ENCODE measurements at regions not wholly inside any gene's neighbourhood (a gene's known extent, or its start where the extent isn't known, plus 50 kb on each side); places are given as distances from the start of the nearest gene placed in this dataset.
"Not testable (repeated sequence)": the region's sequence is repeated elsewhere in the genome, so short reads cannot be mapped to it uniquely, and the experiment has no call there.

- Histone ChIP-seq H3K27me3 (ENCODE audit: control insufficient read depth, insufficient read depth, low read length) (no peaks in the 10 kb centered on the region), H3K27ac (ENCODE audit: low read length) (no peak overlapping the region), H3K9ac (ENCODE audit: low read length) (no peak overlapping the region), H3K9me3 (ENCODE audit: control insufficient read depth, low read depth, low read length) (no peaks in the 10 kb centered on the region), H3K4me1 (ENCODE audit: control insufficient read depth, low read depth, low read length) (no peaks in the 10 kb centered on the region), H3K36me3 (ENCODE audit: control insufficient read depth, low read depth, low read length) (no peaks in the 10 kb centered on the region), H3K4me3 (ENCODE audit: low read length) (no peak overlapping the region)
Observed at GRCh38 chr4:66795724-66796123, 749.6 kb downstream of the CENPC start.

- Histone ChIP-seq H3K4me1 (ENCODE audit: control insufficient read depth, low read depth, low read length) (no peaks in the 10 kb centered on the region), H3K9ac (ENCODE audit: low read length) (no peak overlapping the region), H3K36me3 (ENCODE audit: control insufficient read depth, low read depth, low read length) (no peaks in the 10 kb centered on the region), H3K27ac (ENCODE audit: low read length) (no peak overlapping the region), H3K27me3 (ENCODE audit: control insufficient read depth, insufficient read depth, low read length) (no peaks in the 10 kb centered on the region), H3K9me3 (ENCODE audit: control insufficient read depth, low read depth, low read length) (no peaks in the 10 kb centered on the region), H3K4me3 (ENCODE audit: low read length) (no peak overlapping the region)
Observed at GRCh38 chr4:66794390-66795034, 750.8 kb downstream of the CENPC start.

- Histone ChIP-seq H3K9ac (ENCODE audit: low read length) (no peak overlapping the region), H3K4me1 (ENCODE audit: control insufficient read depth, low read depth, low read length) (no peaks in the 10 kb centered on the region), H3K27ac (ENCODE audit: low read length) (no peak overlapping the region), H3K4me3 (ENCODE audit: low read length) (no peak overlapping the region), H3K36me3 (ENCODE audit: control insufficient read depth, low read depth, low read length) (no peaks in the 10 kb centered on the region), H3K27me3 (ENCODE audit: control insufficient read depth, insufficient read depth, low read length) (no peaks in the 10 kb centered on the region), H3K9me3 (ENCODE audit: control insufficient read depth, low read depth, low read length) (no peaks in the 10 kb centered on the region)
Observed at GRCh38 chr4:66791686-66792085, 753.6 kb downstream of the CENPC start.

- H3K4me3 ChIP-seq (ENCODE audit: low read length) = no peak overlapping the region
- H3K4me1 ChIP-seq (ENCODE audit: control insufficient read depth, low read depth, low read length) = no peaks in the 10 kb centered on the region
- no peaks in the 10 kb centered on the region for H3K27me3 ChIP-seq (ENCODE audit: control insufficient read depth, insufficient read depth, low read length)
- no peak overlapping the region for H3K9ac ChIP-seq (ENCODE audit: low read length)
- H3K9me3 ChIP-seq (ENCODE audit: control insufficient read depth, low read depth, low read length) = no peaks in the 10 kb centered on the region
- H3K27ac ChIP-seq (ENCODE audit: low read length) = no peak overlapping the region
- no peaks in the 10 kb centered on the region for H3K36me3 ChIP-seq (ENCODE audit: control insufficient read depth, low read depth, low read length)
Observed at GRCh38 chr4:66785479-66785878, 759.8 kb downstream of the CENPC start.

GRCh38 chr4:66782751-66783150 lies 762.6 kb downstream of the CENPC start:
- H3K27me3 ChIP-seq (ENCODE audit: control insufficient read depth, insufficient read depth, low read length); H3K9ac ChIP-seq (ENCODE audit: low read length); H3K4me3 ChIP-seq (ENCODE audit: low read length); H3K36me3 ChIP-seq (ENCODE audit: control insufficient read depth, low read depth, low read length); H3K9me3 ChIP-seq (ENCODE audit: control insufficient read depth, low read depth, low read length); H3K27ac ChIP-seq (ENCODE audit: low read length); H3K4me1 ChIP-seq (ENCODE audit: control insufficient read depth, low read depth, low read length): not testable (repeated sequence)

- Histone ChIP-seq H3K27me3 (ENCODE audit: control insufficient read depth, insufficient read depth, low read length) (no peaks in the 10 kb centered on the region), H3K4me3 (ENCODE audit: low read length) (no peak overlapping the region), H3K36me3 (ENCODE audit: control insufficient read depth, low read depth, low read length) (no peaks in the 10 kb centered on the region), H3K4me1 (ENCODE audit: control insufficient read depth, low read depth, low read length) (no peaks in the 10 kb centered on the region), H3K27ac (ENCODE audit: low read length) (no peak overlapping the region), H3K9ac (ENCODE audit: low read length) (no peak overlapping the region), H3K9me3 (ENCODE audit: control insufficient read depth, low read depth, low read length) (no peaks in the 10 kb centered on the region)
Observed at GRCh38 chr4:66777097-66777496, 768.2 kb downstream of the CENPC start.

- H3K36me3 ChIP-seq (ENCODE audit: control insufficient read depth, low read depth, low read length) = no peaks in the 10 kb centered on the region
- no peaks in the 10 kb centered on the region for H3K9me3 ChIP-seq (ENCODE audit: control insufficient read depth, low read depth, low read length)
- H3K9ac ChIP-seq (ENCODE audit: low read length) = no peak overlapping the region
- H3K4me3 ChIP-seq (ENCODE audit: low read length) = no peak overlapping the region
- no peaks in the 10 kb centered on the region for H3K27me3 ChIP-seq (ENCODE audit: control insufficient read depth, insufficient read depth, low read length)
- H3K27ac ChIP-seq (ENCODE audit: low read length) = no peak overlapping the region
- H3K4me1 ChIP-seq (ENCODE audit: control insufficient read depth, low read depth, low read length) = no peaks in the 10 kb centered on the region
Observed at GRCh38 chr4:66769441-66769840, 775.9 kb downstream of the CENPC start.

GRCh38 chr4:66767442-66767841 lies 777.9 kb downstream of the CENPC start:
- H3K27ac ChIP-seq (ENCODE audit: low read length) = no peak overlapping the region
- no peak overlapping the region for H3K4me3 ChIP-seq (ENCODE audit: low read length)
- H3K27me3 ChIP-seq (ENCODE audit: control insufficient read depth, insufficient read depth, low read length) = no peaks in the 10 kb centered on the region

GRCh38 chr4:66766557-66766956 lies 778.7 kb downstream of the CENPC start:
- no peak overlapping the region for H3K9ac ChIP-seq (ENCODE audit: low read length)
- H3K4me3 ChIP-seq (ENCODE audit: low read length) = no peak overlapping the region
- no peak overlapping the region for H3K27ac ChIP-seq (ENCODE audit: low read length)
- no peaks in the 10 kb centered on the region for H3K4me1 ChIP-seq (ENCODE audit: control insufficient read depth, low read depth, low read length)
- H3K36me3 ChIP-seq (ENCODE audit: control insufficient read depth, low read depth, low read length) = no peaks in the 10 kb centered on the region
- no peaks in the 10 kb centered on the region for H3K9me3 ChIP-seq (ENCODE audit: control insufficient read depth, low read depth, low read length)
- H3K27me3 ChIP-seq (ENCODE audit: control insufficient read depth, insufficient read depth, low read length) = no peaks in the 10 kb centered on the region

More at GRCh38 chr4:66767442-66767841, 777.9 kb downstream of the CENPC start:
- Histone ChIP-seq H3K36me3 (ENCODE audit: control insufficient read depth, low read depth, low read length) (no peaks in the 10 kb centered on the region), H3K4me1 (ENCODE audit: control insufficient read depth, low read depth, low read length) (no peaks in the 10 kb centered on the region), H3K9ac (ENCODE audit: low read length) (no peak overlapping the region), H3K9me3 (ENCODE audit: control insufficient read depth, low read depth, low read length) (no peaks in the 10 kb centered on the region)

- Histone ChIP-seq H3K4me1 (ENCODE audit: control insufficient read depth, low read depth, low read length) (no peaks in the 10 kb centered on the region), H3K9me3 (ENCODE audit: control insufficient read depth, low read depth, low read length) (no peaks in the 10 kb centered on the region), H3K27ac (ENCODE audit: low read length) (no peak overlapping the region), H3K27me3 (ENCODE audit: control insufficient read depth, insufficient read depth, low read length) (no peaks in the 10 kb centered on the region), H3K9ac (ENCODE audit: low read length) (no peak overlapping the region), H3K4me3 (ENCODE audit: low read length) (no peak overlapping the region), H3K36me3 (ENCODE audit: control insufficient read depth, low read depth, low read length) (no peaks in the 10 kb centered on the region)
Observed at GRCh38 chr4:66750273-66750672, 795.0 kb downstream of the CENPC start.

GRCh38 chr4:66746918-66747317 lies 798.4 kb downstream of the CENPC start:
- not testable (repeated sequence) for H3K4me3 ChIP-seq (ENCODE audit: low read length); H3K4me1 ChIP-seq (ENCODE audit: control insufficient read depth, low read depth, low read length); H3K9ac ChIP-seq (ENCODE audit: low read length); H3K9me3 ChIP-seq (ENCODE audit: control insufficient read depth, low read depth, low read length); H3K27ac ChIP-seq (ENCODE audit: low read length); H3K36me3 ChIP-seq (ENCODE audit: control insufficient read depth, low read depth, low read length); H3K27me3 ChIP-seq (ENCODE audit: control insufficient read depth, insufficient read depth, low read length)

GRCh38 chr4:66741081-66741480 lies 804.2 kb downstream of the CENPC start:
- H3K36me3 ChIP-seq (ENCODE audit: control insufficient read depth, low read depth, low read length) = no peaks in the 10 kb centered on the region
- no peak overlapping the region for H3K4me3 ChIP-seq (ENCODE audit: low read length)
- no peaks in the 10 kb centered on the region for H3K27me3 ChIP-seq (ENCODE audit: control insufficient read depth, insufficient read depth, low read length)
- no peaks in the 10 kb centered on the region for H3K9me3 ChIP-seq (ENCODE audit: control insufficient read depth, low read depth, low read length)
- no peak overlapping the region for H3K27ac ChIP-seq (ENCODE audit: low read length)
- H3K4me1 ChIP-seq (ENCODE audit: control insufficient read depth, low read depth, low read length) = peaks cover 8% of the 10 kb centered on the region
- no peak overlapping the region for H3K9ac ChIP-seq (ENCODE audit: low read length)

All from iPS-18a (cell line).